Neural crest cell (in vitro differentiated cells): ENCODE measurements at regions not wholly inside any gene's neighbourhood (a gene's known extent, or its start where the extent isn't known, plus 50 kb on each side); places are given as distances from the start of the nearest gene placed in this dataset.

ENCODE experiments used
- DNase-seq: peaks from one replicate; pipeline ENCODE4 v3.0.0; 2021; ENCODE audit warnings: low read depth, mixed read lengths, low spot score
- H3K27ac Mint-ChIP-seq: one replicate; pipeline ENCODE4 v1.8.0; 2021; ENCODE audit warnings: mild to moderate bottlenecking, mixed read lengths; ENCODE audit not compliant: unreplicated experiment
- H3K27me3 Mint-ChIP-seq: 2 replicates; pipeline ENCODE4 v1.8.0; 2021; ENCODE audit warnings: low read depth, mild to moderate bottlenecking, mixed read lengths
- H3K36me3 Mint-ChIP-seq: 2 replicates; pipeline ENCODE4 v1.8.0; 2021; ENCODE audit warnings: low read depth, mild to moderate bottlenecking, mixed read lengths
- H3K4me1 Mint-ChIP-seq: 2 replicates; pipeline ENCODE4 v1.8.0; 2021; ENCODE audit warnings: mixed read lengths
- H3K4me3 Mint-ChIP-seq: one replicate; pipeline ENCODE4 v1.8.0; 2021; ENCODE audit warnings: mild to moderate bottlenecking, mixed read lengths
- H3K9me3 Mint-ChIP-seq: 2 replicates; pipeline ENCODE4 v1.8.0; 2021; ENCODE audit warnings: mixed read lengths
- TF ChIP-seq, protein P1 (sequence below): fragments of 200-600 bp; sonication (generic); conservative IDR thresholded peaks from 2 replicates; pipeline ENCODE4 v1.5.0; 2021; ENCODE audit warnings: antibody characterized with exemption, mild to moderate bottlenecking

DNA sequence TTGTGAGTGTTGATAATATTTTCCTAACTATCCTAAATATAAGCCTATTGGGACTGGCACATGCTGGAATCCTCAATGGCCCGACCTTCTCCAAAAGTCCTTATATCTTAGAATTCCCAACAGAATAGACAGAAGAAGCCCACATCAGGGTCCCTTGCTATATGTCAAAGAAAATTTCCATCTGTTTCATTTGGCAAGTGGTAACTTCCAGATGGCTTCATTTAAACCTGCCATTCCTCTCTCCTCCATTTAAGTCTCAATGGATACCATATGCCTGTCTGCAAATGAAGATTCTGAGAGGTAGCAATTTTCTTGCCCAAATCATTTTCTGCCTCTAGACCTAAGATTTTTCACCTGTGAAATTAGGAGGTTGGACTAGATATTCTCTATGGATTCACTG lies 73.1 kb upstream of the KCNA4 start:
- no peak overlapping the region for H3K4me3 Mint-ChIP-seq
- no peaks in the 10 kb centered on the region for H3K4me1 Mint-ChIP-seq
- DNase-seq: no peak
- TF ChIP-seq, protein P1, sequence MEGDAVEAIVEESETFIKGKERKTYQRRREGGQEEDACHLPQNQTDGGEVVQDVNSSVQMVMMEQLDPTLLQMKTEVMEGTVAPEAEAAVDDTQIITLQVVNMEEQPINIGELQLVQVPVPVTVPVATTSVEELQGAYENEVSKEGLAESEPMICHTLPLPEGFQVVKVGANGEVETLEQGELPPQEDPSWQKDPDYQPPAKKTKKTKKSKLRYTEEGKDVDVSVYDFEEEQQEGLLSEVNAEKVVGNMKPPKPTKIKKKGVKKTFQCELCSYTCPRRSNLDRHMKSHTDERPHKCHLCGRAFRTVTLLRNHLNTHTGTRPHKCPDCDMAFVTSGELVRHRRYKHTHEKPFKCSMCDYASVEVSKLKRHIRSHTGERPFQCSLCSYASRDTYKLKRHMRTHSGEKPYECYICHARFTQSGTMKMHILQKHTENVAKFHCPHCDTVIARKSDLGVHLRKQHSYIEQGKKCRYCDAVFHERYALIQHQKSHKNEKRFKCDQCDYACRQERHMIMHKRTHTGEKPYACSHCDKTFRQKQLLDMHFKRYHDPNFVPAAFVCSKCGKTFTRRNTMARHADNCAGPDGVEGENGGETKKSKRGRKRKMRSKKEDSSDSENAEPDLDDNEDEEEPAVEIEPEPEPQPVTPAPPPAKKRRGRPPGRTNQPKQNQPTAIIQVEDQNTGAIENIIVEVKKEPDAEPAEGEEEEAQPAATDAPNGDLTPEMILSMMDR: no peak
- no peaks in the 10 kb centered on the region for H3K36me3 Mint-ChIP-seq
- H3K9me3 Mint-ChIP-seq: peaks cover 4% of the 10 kb centered on the region
- H3K27ac Mint-ChIP-seq: no peak overlapping the region
- peaks cover 23% of the 10 kb centered on the region for H3K27me3 Mint-ChIP-seq

DNA sequence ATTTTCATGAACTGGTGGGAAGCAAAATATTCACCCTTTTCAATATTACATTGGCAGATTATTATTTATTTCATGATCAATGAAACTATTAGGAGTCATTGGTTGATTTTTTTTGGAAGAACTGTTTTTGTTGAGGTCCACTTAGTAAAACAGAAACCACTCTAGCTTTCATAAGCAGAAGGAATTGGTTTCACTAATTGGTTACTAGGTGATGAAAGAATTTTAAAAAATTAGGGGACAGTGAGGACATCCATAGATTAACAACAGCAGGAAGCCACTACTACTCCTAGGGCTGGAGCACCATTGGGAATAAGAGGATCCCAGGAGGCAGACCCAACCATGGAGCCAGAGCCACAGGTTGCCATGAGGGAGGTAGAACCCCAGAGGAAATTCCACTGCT lies 74.4 kb upstream of the KCNA4 start:
- Mint-ChIP-seq H3K36me3 (no peaks in the 10 kb centered on the region), H3K4me3 (no peak overlapping the region), H3K27me3 (peaks cover 25% of the 10 kb centered on the region), H3K27ac (no peak overlapping the region), H3K9me3 (peaks cover 4% of the 10 kb centered on the region), H3K4me1 (no peaks in the 10 kb centered on the region)
- TF ChIP-seq, protein P1: no peak
- no peak for DNase-seq

DNA sequence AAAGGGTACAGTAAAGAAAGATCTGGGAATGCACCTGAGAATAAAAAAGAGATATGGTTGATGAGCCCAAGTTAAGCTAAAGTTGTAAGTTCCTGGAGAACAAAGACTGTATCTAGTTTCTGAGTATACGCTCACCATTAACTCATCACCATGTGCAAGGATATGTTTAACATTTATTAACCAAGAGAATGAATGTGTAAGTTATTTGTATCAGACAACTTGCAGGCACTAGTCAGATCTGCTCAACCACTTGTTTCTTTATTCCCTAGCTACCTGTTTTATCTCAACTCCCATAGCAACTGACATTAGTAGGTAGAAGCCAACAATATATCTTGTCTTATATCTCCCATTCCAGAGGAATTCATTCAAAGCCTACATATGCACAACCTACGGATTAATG lies 74.9 kb upstream of the KCNA4 start:
- TF ChIP-seq, protein P1: no peak
- DNase-seq: no peak
- Mint-ChIP-seq H3K9me3 (peaks cover 4% of the 10 kb centered on the region), H3K27ac (no peak overlapping the region), H3K36me3 (no peaks in the 10 kb centered on the region), H3K4me1 (no peaks in the 10 kb centered on the region), H3K27me3 (peaks cover 25% of the 10 kb centered on the region), H3K4me3 (no peak overlapping the region)

DNA sequence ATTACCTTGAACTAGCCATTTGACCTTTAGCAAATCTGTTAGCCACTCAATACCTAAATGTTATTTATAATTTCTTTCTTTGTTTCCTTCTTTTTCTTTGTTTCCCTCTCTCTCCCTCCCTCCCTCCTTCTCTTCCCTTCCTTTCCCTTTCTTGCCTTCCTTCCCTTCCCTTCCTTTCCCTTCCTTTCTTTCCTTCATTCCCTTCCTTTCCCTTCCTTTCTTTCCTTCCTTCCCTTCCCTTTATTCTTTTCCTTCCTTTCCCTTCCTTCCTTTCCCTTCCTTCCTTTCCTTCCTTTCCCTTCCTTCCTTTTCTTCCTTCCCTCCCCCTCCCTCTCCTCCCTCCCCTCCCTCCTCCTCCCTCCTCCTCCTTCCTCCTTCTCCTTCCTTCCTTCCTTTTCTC lies 75.7 kb upstream of the KCNA4 start:
- Mint-ChIP-seq H3K27me3 (peaks cover 25% of the 10 kb centered on the region), H3K36me3 (no peaks in the 10 kb centered on the region), H3K9me3 (peaks cover 4% of the 10 kb centered on the region), H3K27ac (no peak overlapping the region), H3K4me3 (no peak overlapping the region), H3K4me1 (no peaks in the 10 kb centered on the region)
- TF ChIP-seq, protein P1: no peak
- DNase-seq: no peak

DNA sequence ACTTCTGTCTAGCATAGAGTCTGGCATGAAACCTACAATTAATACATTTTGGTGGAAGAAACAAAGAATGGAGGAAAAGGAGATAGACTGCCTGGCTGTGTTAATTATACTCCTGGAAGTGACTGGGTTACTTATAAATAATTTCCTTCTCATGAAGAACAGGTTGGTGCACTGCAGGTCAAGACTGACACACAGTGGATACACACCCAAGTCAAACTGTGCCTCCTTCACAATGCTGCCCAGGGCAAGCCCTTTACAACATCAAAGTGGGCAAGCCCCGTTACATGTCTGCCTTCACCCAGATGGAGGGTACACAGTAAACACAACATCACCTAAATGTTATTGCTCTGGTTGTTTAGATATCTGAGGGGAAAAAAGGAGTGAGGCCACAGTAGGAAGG lies 83.7 kb upstream of the KCNA4 start:
- DNase-seq: no peak
- Mint-ChIP-seq H3K36me3 (no peaks in the 10 kb centered on the region), H3K27me3 (peaks cover 4% of the 10 kb centered on the region), H3K27ac (no peak overlapping the region), H3K4me3 (no peak overlapping the region), H3K4me1 (peaks cover 3% of the 10 kb centered on the region), H3K9me3 (peaks cover 8% of the 10 kb centered on the region)
- TF ChIP-seq, protein P1: no peak
